Stimulated activated CD4-positive, alpha-beta T cell treated with anti-CD3 and anti-CD28 coated beads, Interleukin-2, amount 100 ng/mL, for 4 hours (primary cell): ENCODE measurements at regions not wholly inside any gene's neighbourhood (a gene's known extent, or its start where the extent isn't known, plus 50 kb on each side); places are given as distances from the start of the nearest gene placed in this dataset.

Experiments
- DNase-seq: peaks from one replicate; pipeline ENCODE4 v3.0.0-alpha.2; 2020; ENCODE audit warnings: low read depth

DNA sequence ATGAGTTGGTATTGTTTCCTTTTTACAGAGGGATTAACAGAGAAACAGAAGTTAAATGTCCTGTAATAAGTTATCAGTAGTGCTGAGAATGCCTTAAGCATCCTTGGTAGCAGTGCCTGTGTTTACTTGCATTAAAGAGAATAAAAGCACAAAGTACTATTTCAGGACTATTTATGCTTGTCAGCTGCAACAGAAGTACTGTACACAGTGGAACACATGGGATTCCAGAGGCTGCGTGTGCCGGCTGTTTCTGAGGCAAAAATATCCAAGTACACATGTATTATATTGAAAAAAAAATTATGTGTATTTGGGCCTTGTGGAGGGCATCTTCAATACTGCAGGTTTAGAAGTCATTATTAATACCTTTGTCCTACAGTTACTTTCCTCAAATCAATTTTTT is 58.2 kb upstream of the ACTBL2 start:
- DNase-seq: no peak

DNA sequence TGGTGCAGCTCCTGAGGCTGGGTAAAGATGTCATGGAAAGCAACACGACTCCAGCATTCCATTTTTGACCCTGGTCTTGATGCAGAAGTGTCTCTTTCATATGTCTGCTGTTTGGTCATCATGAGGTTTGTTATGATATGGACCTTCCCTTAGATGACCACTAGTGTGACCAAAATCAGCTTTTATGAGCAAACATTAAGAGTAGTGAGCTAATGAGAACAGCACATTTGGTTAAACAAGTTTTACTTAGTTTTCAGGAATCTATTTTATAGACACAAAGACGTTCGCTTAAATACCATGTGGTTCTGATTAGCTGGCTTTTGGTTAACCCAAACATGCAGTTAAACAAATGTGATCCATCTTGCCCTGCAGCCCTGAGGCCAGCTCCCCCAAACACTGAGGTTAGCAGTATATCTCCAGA is 56.7 kb upstream of the ACTBL2 start:
- no peak for DNase-seq

DNA sequence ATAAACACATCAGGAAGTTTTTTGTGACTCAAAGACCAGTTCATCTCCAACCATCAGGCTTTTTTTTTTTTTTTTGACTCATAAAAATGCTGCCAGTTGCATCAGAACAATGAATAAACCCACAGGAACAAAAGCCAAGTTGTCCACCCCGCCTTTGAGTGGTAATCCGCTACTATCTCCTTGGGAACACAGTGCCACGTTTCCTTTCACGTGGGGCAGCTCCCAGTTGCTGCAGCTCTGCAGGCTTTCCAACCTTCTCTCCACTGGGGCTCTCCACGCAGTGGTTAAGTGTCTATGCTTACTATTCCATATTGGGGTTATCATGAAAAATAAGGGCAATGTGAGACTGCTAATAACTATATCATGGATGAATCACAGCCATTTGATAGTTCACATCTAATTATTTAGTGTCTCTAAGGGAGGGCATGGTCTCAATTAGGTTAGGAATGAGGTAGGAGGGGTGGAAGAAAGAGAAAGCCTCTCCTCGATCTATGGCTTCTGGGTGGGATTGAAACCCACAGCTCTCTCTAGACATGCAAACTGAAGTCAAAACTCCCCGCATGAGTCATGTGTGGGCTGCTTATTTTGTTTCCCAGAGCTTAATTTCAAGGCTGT is 55.8 kb upstream of the ACTBL2 start:
- no peak for DNase-seq

DNA sequence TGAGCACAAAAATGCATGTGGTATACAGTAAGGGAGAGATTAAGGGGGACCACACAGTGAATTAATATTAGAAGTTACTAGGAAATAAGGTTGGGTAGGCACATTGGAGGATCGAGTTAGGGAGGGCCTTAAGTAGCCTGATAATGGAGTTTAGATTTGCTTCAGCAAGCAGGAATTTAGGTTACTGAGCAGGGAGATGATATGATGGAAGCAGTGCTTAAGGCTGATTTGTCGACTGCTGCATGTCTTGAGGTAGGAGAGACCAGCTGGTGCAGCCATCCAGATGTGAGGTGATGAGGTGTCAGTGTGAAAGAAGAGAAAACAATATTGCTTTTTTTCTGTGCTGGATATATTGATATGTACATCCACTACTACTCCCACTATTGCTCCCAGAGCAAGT is 55.2 kb upstream of the ACTBL2 start:
- no peak for DNase-seq

DNA sequence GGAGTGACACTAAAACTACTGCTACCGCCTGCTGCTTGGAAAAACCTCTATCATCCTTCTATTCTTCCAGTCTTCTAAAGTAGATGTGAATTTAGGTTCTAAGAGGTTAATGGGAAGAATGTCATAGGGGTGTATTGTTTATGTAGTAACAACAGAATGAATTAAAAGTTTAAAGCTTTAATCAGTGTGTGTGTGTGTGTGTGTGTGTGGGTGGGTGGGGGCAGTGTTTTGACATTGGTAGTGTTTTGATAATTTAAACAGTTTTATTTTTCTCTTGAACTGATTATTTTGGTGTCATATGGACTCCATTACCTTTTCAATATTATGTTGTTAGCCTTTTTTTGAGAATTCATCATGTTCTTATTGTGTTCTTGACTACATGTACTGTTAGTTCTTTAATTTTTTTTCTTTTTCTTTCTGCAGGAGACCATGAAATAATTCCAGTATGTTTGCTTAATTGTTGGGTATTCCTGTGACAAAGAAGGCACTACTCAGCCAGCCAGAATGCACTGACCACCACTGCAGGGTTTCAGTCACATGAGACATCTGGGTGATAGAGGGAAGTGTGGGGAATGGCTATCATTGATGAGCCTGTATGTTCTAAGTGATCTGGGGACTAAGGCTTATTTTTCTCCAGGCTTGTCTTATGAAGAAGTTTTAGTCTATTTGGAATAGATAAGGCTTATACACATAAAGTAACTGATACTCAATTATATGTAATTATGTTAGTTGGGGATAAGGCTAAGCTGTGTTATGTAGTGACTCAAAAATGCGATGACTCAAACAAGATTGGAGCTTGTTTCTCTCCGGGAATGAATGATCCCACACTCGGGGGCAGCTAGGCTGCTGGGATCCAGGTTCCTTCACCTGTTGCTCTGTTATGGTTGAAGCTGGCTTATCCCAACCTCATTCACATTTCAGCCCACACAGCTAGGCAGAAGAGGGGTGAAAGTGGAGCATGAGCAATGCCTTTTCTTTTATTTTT is 50.2 kb upstream of the ACTBL2 start:
- no peak for DNase-seq
